NCI-H524 treated with DMSO at 0.1 percent for 48 hours (cell line): ENCODE measurements at regions not wholly inside any gene's neighbourhood (a gene's known extent, or its start where the extent isn't known, plus 50 kb on each side); places are given as distances from the start of the nearest gene placed in this dataset.

Source experiments
- DNase-seq: peaks from one replicate; lab custom pipeline; 2025; lab: John Stamatoyannopoulos, UW

GRCh38 chr3:45330510-45331295 is 57.7 kb upstream of the LARS2 start:
- DNase-seq: no peak

- DNase-seq: no peak
Observed at GRCh38 chr3:45332493-45332892, 55.9 kb upstream of the LARS2 start.

- no peak for DNase-seq
Observed at GRCh38 chr3:45332901-45333407, 55.4 kb upstream of the LARS2 start.

GRCh38 chr3:45333549-45333948 is 54.8 kb upstream of the LARS2 start:
- DNase-seq: no peak

- no peak for DNase-seq
Observed at GRCh38 chr3:45337839-45338470, 50.4 kb upstream of the LARS2 start.
